ENCODE measurements at regions not wholly inside any gene's neighbourhood (a gene's known extent, or its start where the extent isn't known, plus 50 kb on each side); places are given as distances from the start of the nearest gene placed in this dataset.

GRCh38 chr2:107093426-107093957 is 207.5 kb upstream of the ST6GAL2 start:
- no peaks in the 10 kb centered on the region for H3K27me3 ChIP-seq (ENCODE audit: control insufficient read depth in 3 of 3, insufficient read depth in 3 of 3, low read length in 2 of 3)
- H3K27ac ChIP-seq (ENCODE audit: low read depth in 1 of 2, low read length in 1 of 2): no peak overlapping the region
- ATAC-seq (ENCODE audit: insufficient read depth, low FRiP score) (no peak), DNase-seq (no peak)
- H3K4me1 ChIP-seq (ENCODE audit: control insufficient read depth in 5 of 5, insufficient read depth in 5 of 5, low read length in 5 of 5): no peaks in the 10 kb centered on the region
- TF ChIP-seq CTCF (IDR thresholded peaks at IDR 0.05; ENCODE audit: control extremely low read depth, extremely low read depth): no peak
- no peaks in the 10 kb centered on the region for H3K36me3 ChIP-seq (ENCODE audit: control insufficient read depth in 4 of 4, insufficient read depth in 4 of 4, low read length in 4 of 4)
- peaks cover 0 to 2% (median 1%) of the 10 kb centered on the region in 4 donors for H3K9me3 ChIP-seq (ENCODE audit: control insufficient read depth in 4 of 4, insufficient read depth in 3 of 4, low read length in 3 of 4)
- 83 to 89% methylated on average over 4 of the region's 4 CpGs for WGBS, 2 donors
- H3K4me3 ChIP-seq: no peak overlapping the region
- H3K9ac ChIP-seq (ENCODE audit: insufficient read depth in 1 of 2, low read length in 2 of 2): no peak overlapping the region

- 87 to 88% methylated on average over 4 of the region's 4 CpGs for WGBS, 2 donors
- Histone ChIP-seq H3K27me3 (ENCODE audit: control insufficient read depth in 3 of 3, insufficient read depth in 3 of 3, low read length in 2 of 3) (no peaks in the 10 kb centered on the region), H3K9ac (ENCODE audit: insufficient read depth in 1 of 2, low read length in 2 of 2) (no peak overlapping the region), H3K9me3 (ENCODE audit: control insufficient read depth in 4 of 4, insufficient read depth in 3 of 4, low read length in 3 of 4) (peaks cover 0 to 2% (median 1%) of the 10 kb centered on the region in 4 donors), H3K4me3 (no peak overlapping the region), H3K36me3 (ENCODE audit: control insufficient read depth in 4 of 4, insufficient read depth in 4 of 4, low read length in 4 of 4) (no peaks in the 10 kb centered on the region), H3K4me1 (ENCODE audit: control insufficient read depth in 5 of 5, insufficient read depth in 5 of 5, low read length in 5 of 5) (no peaks in the 10 kb centered on the region), H3K27ac (ENCODE audit: low read depth in 1 of 2, low read length in 1 of 2) (no peak overlapping the region)
- DNase-seq: no peak
- TF ChIP-seq CTCF (IDR thresholded peaks at IDR 0.05; ENCODE audit: control extremely low read depth, extremely low read depth): no peak
- ATAC-seq (ENCODE audit: insufficient read depth, low FRiP score): no peak
Observed at GRCh38 chr2:107094450-107094986, 208.6 kb upstream of the ST6GAL2 start.

- no peak overlapping the region for H3K27ac ChIP-seq (ENCODE audit: low read depth in 1 of 2, low read length in 1 of 2)
- WGBS, 2 donors: 93 to 95% methylated on average over 8 of the region's 8 CpGs
- no peaks in the 10 kb centered on the region for H3K27me3 ChIP-seq (ENCODE audit: control insufficient read depth in 3 of 3, insufficient read depth in 3 of 3, low read length in 2 of 3)
- no peaks in the 10 kb centered on the region for H3K36me3 ChIP-seq (ENCODE audit: control insufficient read depth in 4 of 4, insufficient read depth in 4 of 4, low read length in 4 of 4)
- no peaks in the 10 kb centered on the region for H3K4me1 ChIP-seq (ENCODE audit: control insufficient read depth in 5 of 5, insufficient read depth in 5 of 5, low read length in 5 of 5)
- DNase-seq: no peak
- ATAC-seq (ENCODE audit: insufficient read depth, low FRiP score): no peak
- H3K4me3 ChIP-seq: no peak overlapping the region
- H3K9me3 ChIP-seq (ENCODE audit: control insufficient read depth in 4 of 4, insufficient read depth in 3 of 4, low read length in 3 of 4): no peaks in the 10 kb centered on the region
- H3K9ac ChIP-seq (ENCODE audit: insufficient read depth in 1 of 2, low read length in 2 of 2): no peak overlapping the region
- no peak for TF ChIP-seq CTCF (IDR thresholded peaks at IDR 0.05; ENCODE audit: control extremely low read depth, extremely low read depth)
Observed at GRCh38 chr2:107102176-107102575, 216.2 kb upstream of the ST6GAL2 start.

GRCh38 chr2:107107351-107107750 is 221.4 kb upstream of the ST6GAL2 start:
- DNase-seq (no peak), ATAC-seq (ENCODE audit: insufficient read depth, low FRiP score) (no peak)
- no peak for TF ChIP-seq CTCF (IDR thresholded peaks at IDR 0.05; ENCODE audit: control extremely low read depth, extremely low read depth)
- Histone ChIP-seq H3K27ac (ENCODE audit: low read depth in 1 of 2, low read length in 1 of 2) (no peak overlapping the region), H3K9me3 (ENCODE audit: control insufficient read depth in 4 of 4, insufficient read depth in 3 of 4, low read length in 3 of 4) (peaks cover 0 to 2% (median 0%) of the 10 kb centered on the region in 4 donors), H3K4me1 (ENCODE audit: control insufficient read depth in 5 of 5, insufficient read depth in 5 of 5, low read length in 5 of 5) (no peaks in the 10 kb centered on the region), H3K4me3 (no peak overlapping the region), H3K27me3 (ENCODE audit: control insufficient read depth in 3 of 3, insufficient read depth in 3 of 3, low read length in 2 of 3) (no peaks in the 10 kb centered on the region), H3K9ac (ENCODE audit: insufficient read depth in 1 of 2, low read length in 2 of 2) (no peak overlapping the region), H3K36me3 (ENCODE audit: control insufficient read depth in 4 of 4, insufficient read depth in 4 of 4, low read length in 4 of 4) (no peaks in the 10 kb centered on the region)
- 53 to 58% methylated on average over 2 of the region's 2 CpGs for WGBS, 2 donors
